Neuronal stem cell (in vitro differentiated cells): ENCODE measurements at regions not wholly inside any gene's neighbourhood (a gene's known extent, or its start where the extent isn't known, plus 50 kb on each side); places are given as distances from the start of the nearest gene placed in this dataset.

Source experiments
- DNase-seq: peaks from one replicate; pipeline ENCODE4 v3.0.0-alpha.2; 2013; ENCODE audit warnings: low spot score
- H2AFZ ChIP-seq: one replicate; pipeline ENCODE4 v1.6.1; 2013; ENCODE audit warnings: mild to moderate bottlenecking, low read length, inconsistent platforms
- H2AK5ac ChIP-seq: 2 replicates; pipeline ENCODE4 v1.6.1; 2013; ENCODE audit warnings: low read depth, mild to moderate bottlenecking, inconsistent platforms, low read length, moderate library complexity, mixed read lengths
- H2BK120ac ChIP-seq: 2 replicates; pipeline ENCODE4 v1.6.1; 2013; ENCODE audit warnings: low read depth, mild to moderate bottlenecking, inconsistent platforms, low read length, moderate library complexity, mixed read lengths
- H2BK12ac ChIP-seq: one replicate; pipeline ENCODE4 v1.6.1; 2013; ENCODE audit warnings: low read length, inconsistent platforms
- H2BK15ac ChIP-seq: 2 replicates; pipeline ENCODE4 v1.6.1; 2013; ENCODE audit warnings: mild to moderate bottlenecking, low read length, inconsistent platforms, mixed read lengths
- H2BK5ac ChIP-seq: one replicate; pipeline ENCODE4 v1.6.1; 2013; ENCODE audit warnings: inconsistent platforms, mild to moderate bottlenecking, low read length, moderate library complexity
- H3K14ac ChIP-seq: one replicate; pipeline ENCODE4 v1.6.1; 2013; ENCODE audit warnings: low read length, inconsistent platforms
- H3K18ac ChIP-seq: 2 replicates; pipeline ENCODE4 v1.6.1; 2013; ENCODE audit warnings: low read length, inconsistent platforms
- H3K23ac ChIP-seq: 2 replicates; pipeline ENCODE4 v1.6.1; 2013; ENCODE audit warnings: low read depth, mild to moderate bottlenecking, mixed read lengths, low read length, inconsistent platforms; ENCODE audit not compliant: poor library complexity
- H3K27ac ChIP-seq: replicated peaks from 3 replicates; pipeline ENCODE4 v1.5.1; 2013; ENCODE audit warnings: low read length, inconsistent platforms
- H3K27me3 ChIP-seq, 3 experiments: 2 replicates each; pipeline ENCODE4 v1.6.1; 2013; ENCODE audit warnings: low read length in 3 of 3, mild to moderate bottlenecking in 2 of 3, inconsistent platforms in 1 of 3, low read depth in 1 of 3, mixed read lengths in 1 of 3, moderate library complexity in 1 of 3; ENCODE audit not compliant: control insufficient read depth in 3 of 3, insufficient read depth in 3 of 3
- H3K36me3 ChIP-seq, 2 donors: replicated peaks in 1 of 2; 2 replicates each; pipeline ENCODE4 v1.6.1; 2013; ENCODE audit warnings: low read length in 2 of 2; ENCODE audit not compliant: control insufficient read depth in 2 of 2, insufficient read depth in 2 of 2
- H3K4ac ChIP-seq: 2 replicates; pipeline ENCODE4 v1.6.1; 2013; ENCODE audit warnings: inconsistent platforms, mild to moderate bottlenecking, low read length, moderate library complexity
- H3K4me1 ChIP-seq, 2 donors: 1 replicate in 1 of 2; 2 replicates in 1 of 2; pipeline ENCODE4 v1.6.1; 2013; ENCODE audit warnings: low read length in 2 of 2, low read depth in 1 of 2; ENCODE audit not compliant: control insufficient read depth in 2 of 2, insufficient read depth in 1 of 2
- H3K4me2 ChIP-seq: one replicate; pipeline ENCODE4 v1.6.1; 2013; ENCODE audit warnings: mild to moderate bottlenecking, low read length, inconsistent platforms; ENCODE audit not compliant: insufficient read depth, poor library complexity, severe bottlenecking
- H3K4me3 ChIP-seq, 2 donors: 2 replicates each; pipeline ENCODE4 v1.5.1; 2013; ENCODE audit warnings: low read length in 2 of 2, mild to moderate bottlenecking in 2 of 2, inconsistent platforms in 1 of 2, moderate library complexity in 1 of 2
- H3K79me1 ChIP-seq: one replicate; pipeline ENCODE4 v1.6.1; 2013; ENCODE audit warnings: low read depth, mild to moderate bottlenecking, inconsistent platforms, low read length, moderate library complexity
- H3K9ac ChIP-seq: one replicate; pipeline ENCODE4 v1.6.1; 2013; ENCODE audit warnings: mild to moderate bottlenecking, low read depth, low read length, inconsistent platforms; ENCODE audit not compliant: poor library complexity
- H3K9me3 ChIP-seq, 2 donors: replicated peaks in 1 of 2; 2 replicates each; pipeline versions ENCODE3 to v1.6.1; 2013; ENCODE audit warnings: low read length in 2 of 2, mild to moderate bottlenecking in 2 of 2, inconsistent platforms in 1 of 2, low read depth in 1 of 2, mixed read lengths in 1 of 2, moderate library complexity in 1 of 2; ENCODE audit not compliant: control insufficient read depth in 2 of 2, insufficient read depth in 1 of 2
- H4K8ac ChIP-seq: one replicate; pipeline ENCODE4 v1.6.1; 2013; ENCODE audit warnings: low read depth, mild to moderate bottlenecking, inconsistent platforms, low read length, moderate library complexity
- H4K91ac ChIP-seq: one replicate; pipeline ENCODE4 v1.6.1; 2013; ENCODE audit warnings: low read length, low read depth, mild to moderate bottlenecking, inconsistent platforms; ENCODE audit not compliant: poor library complexity
- WGBS, 2 donors: extraction: QIAGEN DNeasy Blood & Tissue Kit; methylation state at CpG; one replicate each; pipeline ENCODE4 v1.1.7; 2013; ENCODE audit warnings: missing lambda C conversion rate in 2 of 2, mixed read lengths in 1 of 2; ENCODE audit not compliant: insufficient read length in 2 of 2, insufficient replicate concordance in 1 of 2; ENCODE audit errors: extremely low coverage in 2 of 2; 5-methylcytosine and 5-hydroxymethylcytosine counted together

GRCh38 chr16:26651884-26652283, 414.8 kb upstream of the C16orf82 start:
- no peak overlapping the region for H4K91ac ChIP-seq
- no peaks in the 10 kb centered on the region for H3K4me1 ChIP-seq
- H3K36me3 ChIP-seq, result no peaks in the 10 kb centered on the region
- H2BK12ac ChIP-seq, result no peak overlapping the region
- DNase-seq, result no peak
- no peak overlapping the region for H2BK120ac ChIP-seq
- WGBS, 2 donors, result no CpG with 5 or more reads among the region's 1 CpG
- H3K27ac ChIP-seq, result no peak overlapping the region
- no peak overlapping the region for H3K4me2 ChIP-seq
- H2AK5ac ChIP-seq, result no peak overlapping the region
- H3K27me3 ChIP-seq, result no peaks in the 10 kb centered on the region
- H3K79me1 ChIP-seq, result no peaks in the 10 kb centered on the region
- H3K14ac ChIP-seq, result no peak overlapping the region
- no peak overlapping the region for H3K4ac ChIP-seq
- no peak overlapping the region for H3K23ac ChIP-seq
- H2AFZ ChIP-seq, result no peak overlapping the region
- no peak overlapping the region for H2BK15ac ChIP-seq
- H3K18ac ChIP-seq, result no peak overlapping the region
- H2BK5ac ChIP-seq, result no peak overlapping the region
- no peak overlapping the region for H3K9ac ChIP-seq
- H3K9me3 ChIP-seq, result no peaks in the 10 kb centered on the region
- no peak overlapping the region for H3K4me3 ChIP-seq
- no peak overlapping the region for H4K8ac ChIP-seq

- H4K8ac ChIP-seq, result no peak overlapping the region
- no peaks in the 10 kb centered on the region for H3K36me3 ChIP-seq
- no peak for DNase-seq
- WGBS, 2 donors, result no CpG with 5 or more reads among the region's 2 CpGs
- H3K27me3 ChIP-seq, result no peaks in the 10 kb centered on the region
- no peak overlapping the region for H3K4me3 ChIP-seq
- no peak overlapping the region for H2BK12ac ChIP-seq
- H3K9me3 ChIP-seq, result no peaks in the 10 kb centered on the region
- no peak overlapping the region for H2BK15ac ChIP-seq
- no peak overlapping the region for H3K23ac ChIP-seq
- H3K14ac ChIP-seq, result no peak overlapping the region
- H3K4me2 ChIP-seq, result no peak overlapping the region
- H2BK120ac ChIP-seq, result no peak overlapping the region
- H2AFZ ChIP-seq, result no peak overlapping the region
- H3K9ac ChIP-seq, result no peak overlapping the region
- peaks cover 0 to 3% of the 10 kb centered on the region in 2 donors for H3K4me1 ChIP-seq
- H3K79me1 ChIP-seq, result no peaks in the 10 kb centered on the region
- H3K18ac ChIP-seq, result no peak overlapping the region
- no peak overlapping the region for H3K4ac ChIP-seq
- H4K91ac ChIP-seq, result no peak overlapping the region
- H2BK5ac ChIP-seq, result no peak overlapping the region
- H2AK5ac ChIP-seq, result no peak overlapping the region
- H3K27ac ChIP-seq, result no peak overlapping the region
Measured at GRCh38 chr16:26658486-26658885, 408.2 kb upstream of the C16orf82 start.

GRCh38 chr16:26658915-26659314, 407.8 kb upstream of the C16orf82 start:
- no peak overlapping the region for H2AFZ ChIP-seq
- H3K14ac ChIP-seq, result no peak overlapping the region
- H3K9ac ChIP-seq, result no peak overlapping the region
- no peak overlapping the region for H4K8ac ChIP-seq
- H4K91ac ChIP-seq, result no peak overlapping the region
- no peak overlapping the region for H2BK12ac ChIP-seq
- H3K27me3 ChIP-seq, result no peaks in the 10 kb centered on the region
- no peak overlapping the region for H2BK120ac ChIP-seq
- H3K27ac ChIP-seq, result no peak overlapping the region
- no peak overlapping the region for H3K23ac ChIP-seq
- H2BK5ac ChIP-seq, result no peak overlapping the region
- no peak overlapping the region for H2BK15ac ChIP-seq
- no peak overlapping the region for H3K4ac ChIP-seq
- no peak for DNase-seq
- H3K79me1 ChIP-seq, result no peaks in the 10 kb centered on the region
- H3K4me3 ChIP-seq, result no peak overlapping the region
- H3K9me3 ChIP-seq, result no peaks in the 10 kb centered on the region
- H3K4me1 ChIP-seq, result peaks cover 0 to 5% of the 10 kb centered on the region in 2 donors
- H3K36me3 ChIP-seq, result no peaks in the 10 kb centered on the region
- no CpG with 5 or more reads among the region's 2 CpGs for WGBS, 2 donors
- H2AK5ac ChIP-seq, result no peak overlapping the region
- H3K18ac ChIP-seq, result no peak overlapping the region
- H3K4me2 ChIP-seq, result no peak overlapping the region

- Histone ChIP-seq H2BK5ac (no peak overlapping the region), H4K8ac (no peak overlapping the region), H2BK12ac (peak overlapping the region; percentile 94), H3K18ac (peak overlapping the region; percentile 89), H3K14ac (peak overlapping the region; percentile 3), H3K4me1 (peaks cover 0 to 16% of the 10 kb centered on the region in 2 donors), H3K4me2 (no peak overlapping the region), H3K4me3 (no peak overlapping the region), H4K91ac (peak overlapping the region; percentile 11), H2AK5ac (no peak overlapping the region), H3K27ac (no peak overlapping the region), H3K4ac (no peak overlapping the region), H3K36me3 (no peaks in the 10 kb centered on the region), H2BK120ac (no peak overlapping the region), H3K23ac (no peak overlapping the region), H2AFZ (no peak overlapping the region), H3K27me3 (no peaks in the 10 kb centered on the region), H3K9me3 (no peaks in the 10 kb centered on the region), H2BK15ac (no peak overlapping the region), H3K9ac (no peak overlapping the region), H3K79me1 (no peaks in the 10 kb centered on the region)
- WGBS, 2 donors, result no CpG with 5 or more reads among the region's 4 CpGs
- DNase-seq, result no peak
Measured at GRCh38 chr16:26664086-26664485, 402.6 kb upstream of the C16orf82 start.
